Osteoblast (primary cell): ENCODE measurements at regions not wholly inside any gene's neighbourhood (a gene's known extent, or its start where the extent isn't known, plus 50 kb on each side); places are given as distances from the start of the nearest gene placed in this dataset.
A peak's percentile ranks its signal among the peaks of the same experiment; 100 is the strongest.
"Not testable (repeated sequence)": the region's sequence is repeated elsewhere in the genome, so short reads cannot be mapped to it uniquely, and the experiment has no call there.

ENCODE experiments used
- DNase-seq: peaks from one replicate; pipeline ENCODE4 v3.0.0; 2011; ENCODE audit warnings: low spot score, mixed read lengths; ENCODE audit not compliant: insufficient read length; ENCODE audit errors: missing footprints
- H2AFZ ChIP-seq: 2 replicates; pipeline ENCODE4 v1.6.0; 2011; ENCODE audit warnings: mild to moderate bottlenecking, low read length
- H3K27ac ChIP-seq: 2 replicates; pipeline ENCODE4 v1.5.1; 2011; ENCODE audit warnings: mild to moderate bottlenecking, low read depth, low read length, moderate library complexity
- H3K27me3 ChIP-seq: 2 replicates; pipeline ENCODE4 v1.6.0; 2012; ENCODE audit warnings: mild to moderate bottlenecking, control low read depth, inconsistent platforms, low read length, moderate library complexity; ENCODE audit not compliant: insufficient read depth
- H3K36me3 ChIP-seq: 2 replicates; pipeline ENCODE4 v1.5.1; 2011; ENCODE audit warnings: mild to moderate bottlenecking, low read length, control low read depth, moderate library complexity; ENCODE audit not compliant: insufficient read depth
- H3K4me1 ChIP-seq: 2 replicates; pipeline ENCODE4 v1.5.1; 2011; ENCODE audit warnings: mild to moderate bottlenecking, low read length, control low read depth, moderate library complexity; ENCODE audit not compliant: insufficient read depth
- H3K4me2 ChIP-seq: 2 replicates; pipeline ENCODE4 v1.6.0; 2011; ENCODE audit warnings: mild to moderate bottlenecking, low read length; ENCODE audit not compliant: insufficient read depth
- H3K4me3 ChIP-seq: fragments of 200-600 bp; sonication (generic); 3 replicates; pipeline ENCODE4 v1.5.1; 2012; ENCODE audit warnings: mild to moderate bottlenecking, low read length, inconsistent platforms; ENCODE audit not compliant: insufficient read depth
- H3K79me2 ChIP-seq: 2 replicates; pipeline ENCODE4 v1.6.0; 2012; ENCODE audit warnings: mild to moderate bottlenecking, low read length, control low read depth, inconsistent platforms; ENCODE audit not compliant: insufficient read depth
- H3K9me3 ChIP-seq: 2 replicates; pipeline ENCODE4 v1.5.1; 2011; ENCODE audit warnings: low read depth, low read length, control low read depth
- H4K20me1 ChIP-seq: 2 replicates; pipeline ENCODE4 v1.6.0; 2012; ENCODE audit warnings: mild to moderate bottlenecking, low read length, control low read depth; ENCODE audit not compliant: insufficient read depth
- TF ChIP-seq, protein P1 (sequence below): IDR thresholded peaks from 2 replicates; pipeline ENCODE4 v1.5.1; 2011; ENCODE audit warnings: mild to moderate bottlenecking, low read depth, low read length, moderate library complexity; ENCODE audit errors: extremely low read depth

DNA sequence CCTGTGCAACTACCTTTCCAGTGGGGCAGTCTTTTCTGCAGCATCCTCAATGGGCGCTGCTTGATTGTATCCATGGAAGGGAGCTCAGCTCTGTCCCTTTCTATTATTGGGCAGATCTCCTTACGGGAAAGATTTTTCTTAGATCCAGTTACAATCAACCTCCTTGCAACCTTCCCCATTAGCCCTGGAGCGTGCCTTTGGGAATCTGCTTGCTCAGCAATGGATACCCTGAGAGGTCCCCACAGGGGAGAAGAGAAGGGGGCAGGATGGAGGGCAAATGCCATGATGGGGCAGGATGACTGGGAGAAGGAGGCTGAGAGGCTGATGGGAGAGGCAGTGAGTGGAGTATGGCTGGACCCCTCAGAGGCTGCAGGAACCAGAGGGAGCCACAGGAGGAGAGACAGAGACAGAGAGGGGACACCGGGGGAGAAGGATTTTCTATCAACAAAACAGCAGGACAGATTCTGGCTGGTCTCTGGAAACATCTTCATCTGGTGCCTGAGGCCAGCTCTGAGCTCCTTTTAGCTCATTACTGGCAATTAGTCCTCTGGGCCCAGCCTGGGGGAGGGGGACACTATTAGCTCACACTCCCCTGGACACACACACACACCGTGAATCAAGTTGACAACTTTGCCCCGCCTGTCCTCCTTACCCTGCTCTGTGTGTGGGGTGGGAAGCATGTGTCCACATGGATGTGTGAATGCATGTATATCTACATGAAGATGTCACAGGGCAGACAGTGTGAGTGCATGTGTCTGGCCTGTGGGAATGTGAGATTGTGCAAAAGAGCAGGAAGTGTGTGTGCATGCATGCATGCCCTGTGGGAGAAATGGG is 80.8 kb upstream of the PAX2 start:
- H3K4me1 ChIP-seq: no peaks in the 10 kb centered on the region
- no peak overlapping the region for H3K4me2 ChIP-seq
- H3K79me2 ChIP-seq: no peaks in the 10 kb centered on the region
- no peaks in the 10 kb centered on the region for H3K9me3 ChIP-seq
- H3K4me3 ChIP-seq: no peak overlapping the region
- H3K27ac ChIP-seq: no peak overlapping the region
- H3K36me3 ChIP-seq: no peaks in the 10 kb centered on the region
- no peaks in the 10 kb centered on the region for H4K20me1 ChIP-seq
- peaks cover 65% of the 10 kb centered on the region for H3K27me3 ChIP-seq
- H2AFZ ChIP-seq: no peak overlapping the region
- peak; percentile 64 for DNase-seq
- TF ChIP-seq, protein P1, sequence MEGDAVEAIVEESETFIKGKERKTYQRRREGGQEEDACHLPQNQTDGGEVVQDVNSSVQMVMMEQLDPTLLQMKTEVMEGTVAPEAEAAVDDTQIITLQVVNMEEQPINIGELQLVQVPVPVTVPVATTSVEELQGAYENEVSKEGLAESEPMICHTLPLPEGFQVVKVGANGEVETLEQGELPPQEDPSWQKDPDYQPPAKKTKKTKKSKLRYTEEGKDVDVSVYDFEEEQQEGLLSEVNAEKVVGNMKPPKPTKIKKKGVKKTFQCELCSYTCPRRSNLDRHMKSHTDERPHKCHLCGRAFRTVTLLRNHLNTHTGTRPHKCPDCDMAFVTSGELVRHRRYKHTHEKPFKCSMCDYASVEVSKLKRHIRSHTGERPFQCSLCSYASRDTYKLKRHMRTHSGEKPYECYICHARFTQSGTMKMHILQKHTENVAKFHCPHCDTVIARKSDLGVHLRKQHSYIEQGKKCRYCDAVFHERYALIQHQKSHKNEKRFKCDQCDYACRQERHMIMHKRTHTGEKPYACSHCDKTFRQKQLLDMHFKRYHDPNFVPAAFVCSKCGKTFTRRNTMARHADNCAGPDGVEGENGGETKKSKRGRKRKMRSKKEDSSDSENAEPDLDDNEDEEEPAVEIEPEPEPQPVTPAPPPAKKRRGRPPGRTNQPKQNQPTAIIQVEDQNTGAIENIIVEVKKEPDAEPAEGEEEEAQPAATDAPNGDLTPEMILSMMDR: no peak

DNA sequence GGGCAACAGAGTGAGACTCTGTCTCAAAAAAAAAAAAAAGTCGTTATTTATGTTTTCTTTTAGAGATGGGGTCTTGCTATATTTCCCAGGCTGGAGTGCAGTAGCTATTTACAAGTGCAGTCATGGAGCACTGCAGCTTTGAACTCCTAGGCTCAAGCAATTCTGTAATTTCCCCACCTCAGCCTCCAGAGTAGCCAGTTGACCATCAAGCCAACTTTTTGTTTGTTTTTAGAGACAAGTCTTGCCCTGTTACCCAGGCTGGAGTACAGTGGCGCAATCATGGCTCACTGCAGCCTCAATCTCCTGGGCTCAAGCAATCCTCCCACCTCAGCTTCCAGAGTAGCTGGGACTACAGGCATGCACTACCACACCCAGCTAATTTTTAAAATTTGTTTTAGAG is 78.7 kb upstream of the PAX2 start:
- H3K79me2 ChIP-seq, H3K4me3 ChIP-seq, H4K20me1 ChIP-seq, H3K4me1 ChIP-seq, H3K27ac ChIP-seq, H3K9me3 ChIP-seq, H2AFZ ChIP-seq, H3K36me3 ChIP-seq, H3K4me2 ChIP-seq, DNase-seq: not testable (repeated sequence)
- peaks cover 70% of the 10 kb centered on the region for H3K27me3 ChIP-seq

DNA sequence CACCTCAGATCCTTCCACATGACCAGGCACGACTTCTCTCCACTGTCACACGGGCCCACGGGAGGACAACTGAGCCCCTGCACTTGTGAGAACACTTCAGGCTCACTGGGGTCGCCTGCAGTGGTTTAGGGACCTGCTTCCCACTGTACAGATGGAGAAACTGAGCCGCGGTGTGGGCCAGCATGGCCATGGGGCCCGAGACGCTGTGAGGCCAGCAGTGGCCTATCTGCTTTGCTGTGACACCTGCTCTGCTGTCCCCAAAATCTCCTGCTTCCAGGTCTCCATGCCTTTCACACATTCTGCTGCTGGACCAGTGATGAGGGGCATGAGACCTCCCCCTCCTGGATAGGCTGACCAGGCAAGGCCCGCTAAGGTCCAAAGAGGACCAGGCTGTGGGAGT is 75.8 kb upstream of the PAX2 start:
- Histone ChIP-seq H3K36me3 (no peaks in the 10 kb centered on the region), H3K9me3 (no peaks in the 10 kb centered on the region), H3K4me2 (no peak overlapping the region), H3K4me1 (no peaks in the 10 kb centered on the region), H3K27ac (no peak overlapping the region), H3K79me2 (no peaks in the 10 kb centered on the region), H4K20me1 (no peaks in the 10 kb centered on the region), H3K4me3 (no peak overlapping the region), H2AFZ (no peak overlapping the region), H3K27me3 (peaks cover 57% of the 10 kb centered on the region)
- DNase-seq: no peak
- TF ChIP-seq, protein P1: no peak

DNA sequence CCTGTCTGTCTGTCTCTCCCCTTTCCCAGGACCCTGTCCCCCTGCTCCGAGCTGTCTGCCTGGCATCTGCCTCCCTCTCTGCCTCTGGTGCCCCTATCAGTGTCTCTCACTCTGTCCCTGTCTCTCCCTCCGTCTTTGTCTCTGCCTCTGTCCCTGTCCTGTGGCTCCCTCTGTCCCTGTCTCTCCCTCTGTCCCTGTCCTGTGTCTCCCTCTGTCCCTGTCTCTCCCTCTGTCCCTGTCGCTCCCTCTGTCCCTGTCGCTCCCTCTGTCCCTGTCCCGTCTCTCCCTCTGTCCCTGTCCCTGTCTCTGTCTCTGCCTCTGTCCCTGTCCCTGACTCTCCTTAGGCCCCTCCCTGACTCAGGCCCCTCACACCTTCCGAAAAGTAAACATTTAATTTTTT is 75.0 kb upstream of the PAX2 start:
- no peaks in the 10 kb centered on the region for H3K36me3 ChIP-seq
- no peaks in the 10 kb centered on the region for H3K4me1 ChIP-seq
- H3K9me3 ChIP-seq: no peaks in the 10 kb centered on the region
- no peak overlapping the region for H3K4me3 ChIP-seq
- H2AFZ ChIP-seq: no peak overlapping the region
- H3K27me3 ChIP-seq: peaks cover 57% of the 10 kb centered on the region
- no peak overlapping the region for H3K4me2 ChIP-seq
- no peak for DNase-seq
- TF ChIP-seq, protein P1: no peak
- H4K20me1 ChIP-seq: no peaks in the 10 kb centered on the region
- no peaks in the 10 kb centered on the region for H3K79me2 ChIP-seq
- H3K27ac ChIP-seq: no peak overlapping the region
